OCI-LY7 (cell line): ENCODE measurements at regions not wholly inside any gene's neighbourhood (a gene's known extent, or its start where the extent isn't known, plus 50 kb on each side); places are given as distances from the start of the nearest gene placed in this dataset.

Experiments used
- EZH2phosphoT487 ChIP-seq: fragments of 200-600 bp; sonication (generic); IDR thresholded peaks from 2 replicates; pipeline ENCODE4 v1.6.1; 2018; ENCODE audit warnings: low read depth, borderline replicate concordance, mild to moderate bottlenecking, mixed run types, antibody characterized with exemption, low read length, moderate library complexity, mixed read lengths
- TF ChIP-seq, protein P1 (sequence below): fragments of 200-600 bp; sonication (generic); conservative IDR thresholded peaks from 2 replicates; pipeline ENCODE4 v1.5.1; 2014; ENCODE audit warnings: mild to moderate bottlenecking, antibody characterized with exemption, low read length, moderate library complexity, mixed read lengths

DNA sequence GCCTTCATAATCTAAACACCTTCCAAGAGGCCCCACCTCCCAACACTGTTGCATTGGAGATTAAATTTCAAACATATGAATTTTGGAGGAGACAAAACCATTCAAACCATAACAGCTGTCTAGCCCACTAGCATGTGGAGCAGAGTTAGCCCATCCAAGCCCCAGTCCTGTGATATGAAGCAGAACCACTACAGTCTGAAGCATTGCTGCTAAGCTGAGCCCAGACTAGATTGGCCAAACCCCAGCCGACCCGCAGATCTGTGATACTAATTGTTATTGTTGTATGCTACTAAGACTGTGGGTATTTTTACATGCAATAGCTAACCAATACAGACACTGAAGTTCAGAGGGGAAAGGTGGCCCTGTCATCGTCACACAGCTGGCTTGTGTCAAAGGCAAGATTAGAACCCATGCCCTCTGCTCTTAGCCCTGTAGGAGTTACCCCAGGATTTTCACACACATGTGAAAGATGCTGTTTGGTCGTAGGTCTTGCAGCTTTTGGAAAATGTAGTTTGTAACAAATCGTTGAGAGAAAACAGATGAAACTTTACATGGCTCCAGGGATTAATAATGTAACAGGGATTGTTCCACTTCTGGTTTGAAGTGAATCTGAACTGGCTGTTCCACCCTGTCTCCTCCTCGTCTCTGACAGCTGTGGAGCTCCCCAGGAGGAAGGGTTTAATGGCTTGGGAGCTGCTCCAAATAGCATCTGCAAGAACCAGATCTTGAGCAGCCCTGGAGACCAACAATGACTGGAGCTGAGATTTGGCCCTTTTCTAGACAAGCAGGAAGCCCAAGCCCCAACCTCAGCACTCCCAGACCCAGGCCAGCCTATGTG, 517.5 kb downstream of the MID1IP1 start:
- TF ChIP-seq, protein P1, sequence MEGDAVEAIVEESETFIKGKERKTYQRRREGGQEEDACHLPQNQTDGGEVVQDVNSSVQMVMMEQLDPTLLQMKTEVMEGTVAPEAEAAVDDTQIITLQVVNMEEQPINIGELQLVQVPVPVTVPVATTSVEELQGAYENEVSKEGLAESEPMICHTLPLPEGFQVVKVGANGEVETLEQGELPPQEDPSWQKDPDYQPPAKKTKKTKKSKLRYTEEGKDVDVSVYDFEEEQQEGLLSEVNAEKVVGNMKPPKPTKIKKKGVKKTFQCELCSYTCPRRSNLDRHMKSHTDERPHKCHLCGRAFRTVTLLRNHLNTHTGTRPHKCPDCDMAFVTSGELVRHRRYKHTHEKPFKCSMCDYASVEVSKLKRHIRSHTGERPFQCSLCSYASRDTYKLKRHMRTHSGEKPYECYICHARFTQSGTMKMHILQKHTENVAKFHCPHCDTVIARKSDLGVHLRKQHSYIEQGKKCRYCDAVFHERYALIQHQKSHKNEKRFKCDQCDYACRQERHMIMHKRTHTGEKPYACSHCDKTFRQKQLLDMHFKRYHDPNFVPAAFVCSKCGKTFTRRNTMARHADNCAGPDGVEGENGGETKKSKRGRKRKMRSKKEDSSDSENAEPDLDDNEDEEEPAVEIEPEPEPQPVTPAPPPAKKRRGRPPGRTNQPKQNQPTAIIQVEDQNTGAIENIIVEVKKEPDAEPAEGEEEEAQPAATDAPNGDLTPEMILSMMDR = no peak
- no peak for TF ChIP-seq EZH2phosphoT487
